ENCODE measurements at regions not wholly inside any gene's neighbourhood (a gene's known extent, or its start where the extent isn't known, plus 50 kb on each side); places are given as distances from the start of the nearest gene placed in this dataset.

GRCh38 chr2:80969900-80970299 lies 665.3 kb upstream of the LRRTM1 start:
- ChIA-PET POLR2A (no interaction called here), CTCF (no interaction called here)
- Histone ChIP-seq H3K27ac (ENCODE audit: low read length) (no peak overlapping the region), H3K27me3 (ENCODE audit: control insufficient read depth, insufficient read depth, low read length) (no peaks in the 10 kb centered on the region), H3K36me3 (ENCODE audit: control insufficient read depth, insufficient read depth, low read length) (no peaks in the 10 kb centered on the region), H3K4me3 (ENCODE audit: low read depth in 2 of 2, low read length in 2 of 2) (no peak overlapping the region), H3K9me3 (ENCODE audit: control insufficient read depth, insufficient read depth, low read depth, low read length) (no peaks in the 10 kb centered on the region), H3K4me1 (ENCODE audit: control insufficient read depth, insufficient read depth, low read length) (no peaks in the 10 kb centered on the region)
- TF ChIP-seq SIN3A (IDR thresholded peaks at IDR 0.05; ENCODE audit: borderline replicate concordance, insufficient read depth, low read depth, low read length) (no peak), POLR2AphosphoS5 (IDR thresholded peaks at IDR 0.05; ENCODE audit: low read depth, low read length) (no peak), CTCF (IDR thresholded peaks at IDR 0.05) (no peak), REST (IDR thresholded peaks at IDR 0.05; ENCODE audit: insufficient read depth in 1 of 2, low read depth in 2 of 2, low read length in 1 of 2) (no peak), TCF7L2 (IDR thresholded peaks at IDR 0.05; ENCODE audit: low read depth, low read length) (no peak)
- ATAC-seq (no peak), DNase-seq (ENCODE audit: low read depth, low spot score) (no peak)
- in situ Hi-C loops (cut with HindIII; ENCODE audit: low pct_unique_long_range_greater_than_20kb, low sequenced_read_pairs) (no loop called here), intact Hi-C loops (cut with micrococcal nuclease; ENCODE audit: unreplicated experiment) (no loop called here)
- BruUV-seq (replicated peaks): no TSS peak

- intact Hi-C loops (cut with micrococcal nuclease; ENCODE audit: unreplicated experiment): no loop called here
- POLR2A ChIA-PET: no interaction called here
- BruUV-seq (replicated peaks): no TSS peak
- no peak overlapping the region for H3K27ac ChIP-seq (ENCODE audit: low read length)
- H3K4me1 ChIP-seq (ENCODE audit: control insufficient read depth, insufficient read depth, low read length): no peaks in the 10 kb centered on the region
- TF ChIP-seq TCF7L2 (IDR thresholded peaks at IDR 0.05; ENCODE audit: low read depth, low read length) (no peak), SIN3A (IDR thresholded peaks at IDR 0.05; ENCODE audit: borderline replicate concordance, insufficient read depth, low read depth, low read length) (no peak), POLR2AphosphoS5 (IDR thresholded peaks at IDR 0.05; ENCODE audit: low read depth, low read length) (no peak), CTCF (IDR thresholded peaks at IDR 0.05) (no peak), REST (IDR thresholded peaks at IDR 0.05; ENCODE audit: insufficient read depth in 1 of 2, low read depth in 2 of 2, low read length in 1 of 2) (no peak)
- DNase-seq (ENCODE audit: low read depth, low spot score): no peak
- no peak for ATAC-seq
- H3K4me3 ChIP-seq (ENCODE audit: low read depth in 2 of 2, low read length in 2 of 2): no peak overlapping the region
- CTCF ChIA-PET: no interaction called here
- no peaks in the 10 kb centered on the region for H3K36me3 ChIP-seq (ENCODE audit: control insufficient read depth, insufficient read depth, low read length)
- no peaks in the 10 kb centered on the region for H3K9me3 ChIP-seq (ENCODE audit: control insufficient read depth, insufficient read depth, low read depth, low read length)
- H3K27me3 ChIP-seq (ENCODE audit: control insufficient read depth, insufficient read depth, low read length): no peaks in the 10 kb centered on the region
- in situ Hi-C loops (cut with HindIII; ENCODE audit: low pct_unique_long_range_greater_than_20kb, low sequenced_read_pairs): no loop called here
These were observed 663.9 kb upstream of the LRRTM1 start for GRCh38 chr2:80968450-80968849.

All from Panc1 (cell line).